ENCODE measurements at regions not wholly inside any gene's neighbourhood (a gene's known extent, or its start where the extent isn't known, plus 50 kb on each side); places are given as distances from the start of the nearest gene placed in this dataset.

- TF ChIP-seq POLR2A (IDR thresholded peaks at IDR 0.05) (no peak), CTCF (IDR thresholded peaks at IDR 0.05) (no peak), EP300 (IDR thresholded peaks at IDR 0.05; ENCODE audit: low read depth) (no peak)
These were observed 291.5 kb downstream of the KBTBD8 start for GRCh38 chr3:67289626-67290025.

Measured in transverse colon (tissue), 3 donors.